DND-41 (cell line): ENCODE measurements at regions not wholly inside any gene's neighbourhood (a gene's known extent, or its start where the extent isn't known, plus 50 kb on each side); places are given as distances from the start of the nearest gene placed in this dataset.

Source experiments
- ATAC-seq: fragments of 200-7000 bp; cut with Tn5 transposase; 3 replicates; pipeline ENCODE4 v1.9.1; 2021; ENCODE audit warnings: low read depth; ENCODE audit not compliant: insufficient read depth
- DNase-seq: peaks from one replicate; pipeline ENCODE4 v3.0.0-alpha.2; 2020
- H2AFZ ChIP-seq: 2 replicates; pipeline ENCODE4 v1.6.0; 2012; ENCODE audit warnings: low read depth, low read length
- H3K27ac ChIP-seq: 2 replicates; pipeline ENCODE4 v1.5.1; 2012; ENCODE audit warnings: low read length, inconsistent platforms
- H3K27me3 ChIP-seq: fragments of 200-600 bp; sonication (generic); 2 replicates; pipeline ENCODE4 v1.6.0; 2012; ENCODE audit warnings: low read length, mild to moderate bottlenecking, inconsistent platforms; ENCODE audit not compliant: insufficient read depth, poor library complexity
- H3K36me3 ChIP-seq: 2 replicates; pipeline ENCODE4 v1.5.1; 2012; ENCODE audit warnings: low read length, inconsistent platforms; ENCODE audit not compliant: insufficient read depth
- H3K4me1 ChIP-seq: 2 replicates; pipeline ENCODE4 v1.5.1; 2012; ENCODE audit warnings: mild to moderate bottlenecking, low read length; ENCODE audit not compliant: insufficient read depth
- H3K4me2 ChIP-seq: 2 replicates; pipeline ENCODE4 v1.6.0; 2012; ENCODE audit warnings: mild to moderate bottlenecking, moderate library complexity, low read length, inconsistent platforms; ENCODE audit not compliant: insufficient read depth
- H3K4me3 ChIP-seq, 2 experiments: fragments of 200-600 bp in 1 of 2; shearing (Covaris generic) in 1 of 2; 2 replicates each; pipeline ENCODE4 v1.5.1; 2012 to 2016; ENCODE audit warnings: inconsistent platforms in 2 of 2, low read length in 2 of 2, mild to moderate bottlenecking in 2 of 2, low read depth in 1 of 2, moderate library complexity in 1 of 2
- H3K79me2 ChIP-seq: 2 replicates; pipeline ENCODE4 v1.6.0; 2012; ENCODE audit warnings: low read length, inconsistent platforms; ENCODE audit not compliant: insufficient read depth
- H3K9ac ChIP-seq: 2 replicates; pipeline ENCODE4 v1.6.0; 2012; ENCODE audit warnings: low read depth, mild to moderate bottlenecking, inconsistent platforms, low read length, moderate library complexity
- H3K9me3 ChIP-seq: 2 replicates; pipeline ENCODE4 v1.5.1; 2012; ENCODE audit warnings: low read length, moderate library complexity, mild to moderate bottlenecking, inconsistent platforms; ENCODE audit not compliant: insufficient read depth, severe bottlenecking
- H4K20me1 ChIP-seq: 2 replicates; pipeline ENCODE4 v1.6.0; 2012; ENCODE audit warnings: low read length; ENCODE audit not compliant: insufficient read depth
- EZH2 ChIP-seq: IDR thresholded peaks from 3 replicates; pipeline ENCODE4 v1.6.1; 2012; ENCODE audit warnings: borderline replicate concordance, low read depth, mild to moderate bottlenecking, moderate library complexity, low read length, inconsistent platforms; ENCODE audit not compliant: severe bottlenecking
- TF ChIP-seq, protein P1 (sequence below): IDR thresholded peaks from 2 replicates; pipeline ENCODE4 v1.5.1; 2012; ENCODE audit warnings: borderline replicate concordance, low read length, moderate library complexity, mild to moderate bottlenecking; ENCODE audit not compliant: poor library complexity, severe bottlenecking; ENCODE audit errors: extremely low read depth

DNA sequence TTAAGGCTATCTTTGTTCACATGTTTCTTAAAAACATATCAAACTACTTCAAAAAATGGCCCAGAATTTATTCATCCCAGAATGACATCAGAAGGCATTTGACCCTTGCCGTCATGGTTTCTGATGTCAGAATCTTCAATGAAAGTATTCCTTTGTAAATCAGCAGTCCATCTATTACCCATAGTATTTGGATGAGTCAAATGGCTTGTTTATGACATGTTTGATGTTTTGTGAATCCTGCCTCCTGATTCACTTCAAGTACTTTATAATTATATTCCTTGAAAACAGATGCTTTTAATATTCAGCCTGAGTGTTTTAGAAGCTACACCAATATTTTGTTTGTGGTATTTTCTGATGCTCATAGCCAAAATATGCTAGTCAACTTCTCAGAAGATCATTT, 200.8 kb upstream of the MEF2C start:
- Histone ChIP-seq H3K27ac (no peak overlapping the region), H3K4me1 (no peaks in the 10 kb centered on the region), H3K4me3 (no peak overlapping the region), H2AFZ (no peak overlapping the region), H3K9ac (no peak overlapping the region), H3K79me2 (no peaks in the 10 kb centered on the region), H4K20me1 (no peaks in the 10 kb centered on the region), H3K27me3 (no peaks in the 10 kb centered on the region), H3K9me3 (no peaks in the 10 kb centered on the region), H3K4me2 (no peak overlapping the region), H3K36me3 (no peaks in the 10 kb centered on the region)
- DNase-seq (no peak), ATAC-seq (no peak)
- TF ChIP-seq, protein P1, sequence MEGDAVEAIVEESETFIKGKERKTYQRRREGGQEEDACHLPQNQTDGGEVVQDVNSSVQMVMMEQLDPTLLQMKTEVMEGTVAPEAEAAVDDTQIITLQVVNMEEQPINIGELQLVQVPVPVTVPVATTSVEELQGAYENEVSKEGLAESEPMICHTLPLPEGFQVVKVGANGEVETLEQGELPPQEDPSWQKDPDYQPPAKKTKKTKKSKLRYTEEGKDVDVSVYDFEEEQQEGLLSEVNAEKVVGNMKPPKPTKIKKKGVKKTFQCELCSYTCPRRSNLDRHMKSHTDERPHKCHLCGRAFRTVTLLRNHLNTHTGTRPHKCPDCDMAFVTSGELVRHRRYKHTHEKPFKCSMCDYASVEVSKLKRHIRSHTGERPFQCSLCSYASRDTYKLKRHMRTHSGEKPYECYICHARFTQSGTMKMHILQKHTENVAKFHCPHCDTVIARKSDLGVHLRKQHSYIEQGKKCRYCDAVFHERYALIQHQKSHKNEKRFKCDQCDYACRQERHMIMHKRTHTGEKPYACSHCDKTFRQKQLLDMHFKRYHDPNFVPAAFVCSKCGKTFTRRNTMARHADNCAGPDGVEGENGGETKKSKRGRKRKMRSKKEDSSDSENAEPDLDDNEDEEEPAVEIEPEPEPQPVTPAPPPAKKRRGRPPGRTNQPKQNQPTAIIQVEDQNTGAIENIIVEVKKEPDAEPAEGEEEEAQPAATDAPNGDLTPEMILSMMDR = no peak
- no peak for TF ChIP-seq EZH2

DNA sequence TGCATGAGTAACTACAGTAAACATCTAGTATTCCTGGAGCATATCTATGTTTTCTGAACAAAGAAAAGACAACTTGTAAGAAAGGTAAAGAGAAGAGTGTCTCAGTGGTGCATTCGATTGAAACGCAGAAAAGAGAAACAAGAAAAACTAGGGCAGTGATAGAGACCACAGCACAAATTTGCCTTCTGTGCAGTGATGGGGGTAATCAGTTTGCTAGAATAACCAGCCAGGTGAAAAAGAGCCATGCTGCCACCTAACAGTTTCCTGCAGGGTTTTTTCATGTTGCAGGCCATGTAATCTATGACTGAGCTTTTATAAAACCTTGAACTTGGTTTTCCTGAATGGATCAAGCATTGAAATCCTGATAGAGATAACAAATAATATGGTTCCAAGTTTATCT, 198.4 kb upstream of the MEF2C start:
- no peak overlapping the region for H2AFZ ChIP-seq
- no peak overlapping the region for H3K4me2 ChIP-seq
- no peaks in the 10 kb centered on the region for H4K20me1 ChIP-seq

DNA sequence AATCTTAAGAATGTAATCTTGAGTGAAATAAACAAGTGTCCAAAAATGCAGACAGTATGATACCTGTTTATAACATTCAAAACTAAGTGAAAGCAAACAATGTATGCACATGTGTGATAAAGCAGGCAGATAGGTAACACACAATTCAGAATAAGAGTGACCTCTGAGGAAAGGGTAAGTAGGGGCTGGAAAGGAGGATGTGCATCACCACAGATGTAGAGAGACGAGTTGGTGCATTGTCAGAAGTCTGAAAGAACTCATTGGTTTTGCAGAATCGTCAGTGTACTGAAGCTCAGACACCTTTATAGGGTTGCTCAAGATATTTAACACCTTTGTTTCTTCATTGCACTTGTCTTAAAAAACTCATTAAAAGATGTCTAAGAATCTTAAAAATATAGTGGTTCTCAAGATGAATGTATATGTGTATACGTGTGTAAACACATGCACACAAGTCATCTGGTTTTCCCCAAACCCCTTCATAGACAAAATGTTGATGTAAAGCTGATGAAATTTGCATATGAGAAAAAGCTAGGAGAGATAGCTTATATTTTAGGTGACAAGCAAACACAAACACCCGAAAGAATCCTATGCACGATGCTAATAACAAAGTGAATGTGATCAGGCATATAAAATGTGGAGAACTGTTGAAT, 197.6 kb upstream of the MEF2C start:
- no peak for TF ChIP-seq EZH2
- TF ChIP-seq, protein P1 = no peak
- H3K4me3 ChIP-seq = no peak overlapping the region
- no peak overlapping the region for H3K4me2 ChIP-seq

More for the DNA sequence above, 198.4 kb upstream of the MEF2C start:
- H3K9me3 ChIP-seq = no peaks in the 10 kb centered on the region
- DNase-seq (no peak), ATAC-seq (no peak)
- H3K27me3 ChIP-seq = no peaks in the 10 kb centered on the region
- H3K4me1 ChIP-seq = no peaks in the 10 kb centered on the region
- H3K36me3 ChIP-seq = no peaks in the 10 kb centered on the region
- no peaks in the 10 kb centered on the region for H3K79me2 ChIP-seq
- H3K4me3 ChIP-seq = no peak overlapping the region
- H3K9ac ChIP-seq = no peak overlapping the region
- no peak for TF ChIP-seq EZH2
- TF ChIP-seq, protein P1 = no peak
- no peak overlapping the region for H3K27ac ChIP-seq

More for the DNA sequence above, 197.6 kb upstream of the MEF2C start:
- Histone ChIP-seq H3K36me3 (no peaks in the 10 kb centered on the region), H2AFZ (no peak overlapping the region), H3K9me3 (no peaks in the 10 kb centered on the region), H3K4me1 (no peaks in the 10 kb centered on the region), H3K27ac (no peak overlapping the region), H4K20me1 (no peaks in the 10 kb centered on the region), H3K9ac (no peak overlapping the region), H3K79me2 (no peaks in the 10 kb centered on the region), H3K27me3 (no peaks in the 10 kb centered on the region)
- ATAC-seq (no peak), DNase-seq (no peak)
